Esophagus muscularis mucosa (tissue), 3 donors: ENCODE measurements at regions not wholly inside any gene's neighbourhood (a gene's known extent, or its start where the extent isn't known, plus 50 kb on each side); places are given as distances from the start of the nearest gene placed in this dataset.

Experiments used
- CTCF ChIP-seq, 3 experiments: fragments of 200-600 bp in 2 of 3; fragments of 450-650 bp in 1 of 3; sonication (generic) in 2 of 3; IDR thresholded peaks; one replicate each; pipeline ENCODE4 v1.5.1; 2017 to 2019; ENCODE audit warnings: antibody characterized with exemption in 3 of 3, mild to moderate bottlenecking in 2 of 3, moderate library complexity in 1 of 3
- EP300 ChIP-seq: sonication (generic); formaldehyde crosslinking; IDR thresholded peaks from one replicate; pipeline ENCODE4 v1.6.1; 2017; ENCODE audit warnings: antibody characterized with exemption

GRCh38 chr15:66845266-66845785 is 143.3 kb downstream of the SMAD6 start:
- no peak for TF ChIP-seq EP300
- TF ChIP-seq CTCF (IDR thresholded peaks at IDR 0.05) = no peak
